Hematopoietic multipotent progenitor cell (in vitro differentiated cells): ENCODE measurements at regions not wholly inside any gene's neighbourhood (a gene's known extent, or its start where the extent isn't known, plus 50 kb on each side); places are given as distances from the start of the nearest gene placed in this dataset.
A peak's percentile ranks its signal among the peaks of the same experiment; 100 is the strongest.
"Not testable (repeated sequence)": the region's sequence is repeated elsewhere in the genome, so short reads cannot be mapped to it uniquely, and the experiment has no call there.

Source experiments
- DNase-seq, 3 donors: peaks; one replicate each; pipeline ENCODE4 v3.0.0-alpha.2; 2011 to 2015; ENCODE audit warnings: low read depth in 2 of 3, low spot score in 2 of 3

- no peak for DNase-seq
Measured at GRCh38 chr13:64078480-64078936, 2662.9 kb upstream of the PCDH20 start.

GRCh38 chr13:64078025-64078424 is 2662.4 kb upstream of the PCDH20 start:
- DNase-seq: no peak

GRCh38 chr13:64077132-64077835 is 2661.6 kb upstream of the PCDH20 start:
- DNase-seq: not testable (repeated sequence)

GRCh38 chr13:64075543-64076271 is 2660.1 kb upstream of the PCDH20 start:
- no peak for DNase-seq

- DNase-seq: no peak
Measured at GRCh38 chr13:64074971-64075474, 2659.4 kb upstream of the PCDH20 start.

- DNase-seq: no peak
Measured at GRCh38 chr13:64073203-64073602, 2657.6 kb upstream of the PCDH20 start.

GRCh38 chr13:64071352-64071751 is 2655.7 kb upstream of the PCDH20 start:
- no peak for DNase-seq

- no peak for DNase-seq
Measured at GRCh38 chr13:64069892-64070291, 2654.2 kb upstream of the PCDH20 start.

- DNase-seq: peak in 1 of 3 donors; percentile 58
Measured at GRCh38 chr13:64066711-64067110, 2651.1 kb upstream of the PCDH20 start.

GRCh38 chr13:64061649-64062048 is 2646.0 kb upstream of the PCDH20 start:
- no peak for DNase-seq

- DNase-seq: no peak
Measured at GRCh38 chr13:64057372-64058020, 2641.8 kb upstream of the PCDH20 start.

GRCh38 chr13:64054321-64054720 is 2638.7 kb upstream of the PCDH20 start:
- peak in 2 of 3 donors; percentile 23 to 66 for DNase-seq

GRCh38 chr13:64052521-64052920 is 2636.9 kb upstream of the PCDH20 start:
- DNase-seq: peak in 1 of 3 donors; percentile 65

GRCh38 chr13:64051278-64051677 is 2635.6 kb upstream of the PCDH20 start:
- no peak for DNase-seq

- DNase-seq: no peak
Measured at GRCh38 chr13:64041296-64041695, 2625.6 kb upstream of the PCDH20 start.

GRCh38 chr13:64033921-64034320 is 2618.3 kb upstream of the PCDH20 start:
- no peak for DNase-seq

GRCh38 chr13:64029343-64030093 is 2613.9 kb upstream of the PCDH20 start:
- no peak for DNase-seq

- no peak for DNase-seq
Measured at GRCh38 chr13:64028551-64028950, 2612.9 kb upstream of the PCDH20 start.

GRCh38 chr13:64020126-64020525 is 2604.5 kb upstream of the PCDH20 start:
- DNase-seq: no peak

- no peak for DNase-seq
Measured at GRCh38 chr13:64007339-64007738, 2591.7 kb upstream of the PCDH20 start.

GRCh38 chr13:64000321-64000720 is 2584.7 kb upstream of the PCDH20 start:
- DNase-seq: no peak
